HepG2 (cell line): ENCODE measurements at regions not wholly inside any gene's neighbourhood (a gene's known extent, or its start where the extent isn't known, plus 50 kb on each side); places are given as distances from the start of the nearest gene placed in this dataset.

Experiments
- HNRNPK ChIP-seq: fragments of 200-400 bp; formaldehyde crosslinking; IDR thresholded peaks from 2 replicates; pipeline ENCODE4 v1.6.1; 2018; ENCODE audit warnings: low read length, low read depth, moderate library complexity, mild to moderate bottlenecking; ENCODE audit not compliant: poor library complexity, severe bottlenecking
- MED13 ChIP-seq: sonication (generic); formaldehyde crosslinking; IDR thresholded peaks from 2 replicates; pipeline ENCODE4 v1.5.0; 2020; ENCODE audit warnings: missing genetic modification reagents
- MIER2 ChIP-seq: IDR thresholded peaks from 2 replicates; pipeline ENCODE4 v1.6.1; 2016; ENCODE audit warnings: missing biosample characterization, missing genetic modification reagents
- MTF2 ChIP-seq: sonication (generic); formaldehyde crosslinking; IDR thresholded peaks from 2 replicates; pipeline ENCODE4 v1.5.0; 2020; ENCODE audit warnings: missing genetic modification reagents, borderline replicate concordance
- SAP130 ChIP-seq: IDR thresholded peaks from 2 replicates; pipeline ENCODE4 v1.6.1; 2016; ENCODE audit warnings: low read depth
- U2AF1 ChIP-seq: fragments of 200-400 bp; formaldehyde crosslinking; optimal IDR thresholded peaks from 2 replicates; pipeline ENCODE3; 2017; ENCODE audit warnings: mild to moderate bottlenecking, low read depth, low read length
- ZMYM4 ChIP-seq: sonication (generic); formaldehyde crosslinking; IDR thresholded peaks from 2 replicates; pipeline ENCODE4 v1.8.1; 2023; ENCODE audit warnings: mild to moderate bottlenecking, missing genetic modification reagents
- ZNF383 ChIP-seq: sonication (generic); formaldehyde crosslinking; IDR thresholded peaks from 2 replicates; pipeline ENCODE4 v1.4.0; 2020; ENCODE audit warnings: missing genetic modification reagents, mild to moderate bottlenecking, borderline replicate concordance
- ZNF792 ChIP-seq: IDR thresholded peaks from 2 replicates; pipeline ENCODE4 v1.6.1; 2016
- TF ChIP-seq, protein P1 (sequence below): sonication (generic); formaldehyde crosslinking; IDR thresholded peaks from 2 replicates; pipeline ENCODE4 v1.9.0; 2021; ENCODE audit warnings: missing genetic modification reagents, mild to moderate bottlenecking, borderline replicate concordance
- TF ChIP-seq, protein P2 (sequence below): sonication (generic); formaldehyde crosslinking; IDR thresholded peaks from 2 replicates; pipeline ENCODE4 v1.5.0; 2020; ENCODE audit warnings: missing genetic modification reagents
- TF ChIP-seq, protein P3 (sequence below): sonication (generic); formaldehyde crosslinking; IDR thresholded peaks from 2 replicates; pipeline ENCODE4 v1.4.0; 2020; ENCODE audit warnings: missing genetic modification reagents, borderline replicate concordance
- TF ChIP-seq, protein P4 (sequence below): sonication (generic); formaldehyde crosslinking; IDR thresholded peaks from 2 replicates; pipeline ENCODE4 v1.8.0; 2022; ENCODE audit warnings: mild to moderate bottlenecking, missing genetic modification reagents
- TF ChIP-seq, protein P5 (sequence below), 2 experiments: IDR thresholded peaks; 2 replicates each; pipeline ENCODE4 v1.6.1; 2011 to 2012; ENCODE audit warnings: low read length in 2 of 2, borderline replicate concordance in 1 of 2, low read depth in 1 of 2, mild to moderate bottlenecking in 1 of 2, moderate library complexity in 1 of 2

DNA sequence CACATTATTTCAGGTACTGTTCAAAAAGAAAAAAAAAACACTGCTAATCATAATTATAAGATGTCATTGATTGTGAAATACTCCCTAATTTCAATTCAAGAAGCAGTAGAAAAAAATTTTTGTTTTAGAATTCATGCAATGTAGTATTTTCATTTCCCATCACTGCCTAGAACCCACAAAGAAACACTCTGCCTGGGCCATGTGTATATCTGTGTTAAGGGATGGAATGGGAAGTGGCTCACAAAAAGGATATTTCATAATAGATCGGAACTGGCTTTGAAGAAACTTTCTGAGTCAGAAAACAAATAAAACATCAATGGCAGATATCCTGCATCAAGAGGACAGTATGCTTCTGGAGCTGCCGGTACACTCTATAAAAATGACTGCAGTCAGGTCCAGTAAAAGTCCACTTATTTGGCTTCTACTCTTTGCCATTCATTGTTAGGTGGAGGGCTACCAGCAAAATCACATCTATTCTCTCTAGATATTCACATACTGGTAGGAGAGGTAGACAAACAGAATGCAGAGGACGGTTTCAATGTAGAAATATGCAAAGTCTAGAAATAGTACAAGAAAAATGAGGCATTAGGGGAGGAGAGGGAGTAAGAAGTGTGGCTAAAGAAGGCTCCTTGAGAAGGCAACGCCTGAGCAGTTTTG lies 135.0 kb upstream of the TNFAIP3 start (continued):
- TF ChIP-seq, protein P1, sequence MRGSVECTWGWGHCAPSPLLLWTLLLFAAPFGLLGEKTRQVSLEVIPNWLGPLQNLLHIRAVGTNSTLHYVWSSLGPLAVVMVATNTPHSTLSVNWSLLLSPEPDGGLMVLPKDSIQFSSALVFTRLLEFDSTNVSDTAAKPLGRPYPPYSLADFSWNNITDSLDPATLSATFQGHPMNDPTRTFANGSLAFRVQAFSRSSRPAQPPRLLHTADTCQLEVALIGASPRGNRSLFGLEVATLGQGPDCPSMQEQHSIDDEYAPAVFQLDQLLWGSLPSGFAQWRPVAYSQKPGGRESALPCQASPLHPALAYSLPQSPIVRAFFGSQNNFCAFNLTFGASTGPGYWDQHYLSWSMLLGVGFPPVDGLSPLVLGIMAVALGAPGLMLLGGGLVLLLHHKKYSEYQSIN (CRISPR knock-in tag): no peak
- TF ChIP-seq, protein P2, sequence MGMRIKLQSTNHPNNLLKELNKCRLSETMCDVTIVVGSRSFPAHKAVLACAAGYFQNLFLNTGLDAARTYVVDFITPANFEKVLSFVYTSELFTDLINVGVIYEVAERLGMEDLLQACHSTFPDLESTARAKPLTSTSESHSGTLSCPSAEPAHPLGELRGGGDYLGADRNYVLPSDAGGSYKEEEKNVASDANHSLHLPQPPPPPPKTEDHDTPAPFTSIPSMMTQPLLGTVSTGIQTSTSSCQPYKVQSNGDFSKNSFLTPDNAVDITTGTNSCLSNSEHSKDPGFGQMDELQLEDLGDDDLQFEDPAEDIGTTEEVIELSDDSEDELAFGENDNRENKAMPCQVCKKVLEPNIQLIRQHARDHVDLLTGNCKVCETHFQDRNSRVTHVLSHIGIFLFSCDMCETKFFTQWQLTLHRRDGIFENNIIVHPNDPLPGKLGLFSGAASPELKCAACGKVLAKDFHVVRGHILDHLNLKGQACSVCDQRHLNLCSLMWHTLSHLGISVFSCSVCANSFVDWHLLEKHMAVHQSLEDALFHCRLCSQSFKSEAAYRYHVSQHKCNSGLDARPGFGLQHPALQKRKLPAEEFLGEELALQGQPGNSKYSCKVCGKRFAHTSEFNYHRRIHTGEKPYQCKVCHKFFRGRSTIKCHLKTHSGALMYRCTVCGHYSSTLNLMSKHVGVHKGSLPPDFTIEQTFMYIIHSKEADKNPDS: 0 out of 2 replicates have a peak, but pooled peaks have one; percentile 63
- no peak for TF ChIP-seq U2AF1
- TF ChIP-seq, protein P3, sequence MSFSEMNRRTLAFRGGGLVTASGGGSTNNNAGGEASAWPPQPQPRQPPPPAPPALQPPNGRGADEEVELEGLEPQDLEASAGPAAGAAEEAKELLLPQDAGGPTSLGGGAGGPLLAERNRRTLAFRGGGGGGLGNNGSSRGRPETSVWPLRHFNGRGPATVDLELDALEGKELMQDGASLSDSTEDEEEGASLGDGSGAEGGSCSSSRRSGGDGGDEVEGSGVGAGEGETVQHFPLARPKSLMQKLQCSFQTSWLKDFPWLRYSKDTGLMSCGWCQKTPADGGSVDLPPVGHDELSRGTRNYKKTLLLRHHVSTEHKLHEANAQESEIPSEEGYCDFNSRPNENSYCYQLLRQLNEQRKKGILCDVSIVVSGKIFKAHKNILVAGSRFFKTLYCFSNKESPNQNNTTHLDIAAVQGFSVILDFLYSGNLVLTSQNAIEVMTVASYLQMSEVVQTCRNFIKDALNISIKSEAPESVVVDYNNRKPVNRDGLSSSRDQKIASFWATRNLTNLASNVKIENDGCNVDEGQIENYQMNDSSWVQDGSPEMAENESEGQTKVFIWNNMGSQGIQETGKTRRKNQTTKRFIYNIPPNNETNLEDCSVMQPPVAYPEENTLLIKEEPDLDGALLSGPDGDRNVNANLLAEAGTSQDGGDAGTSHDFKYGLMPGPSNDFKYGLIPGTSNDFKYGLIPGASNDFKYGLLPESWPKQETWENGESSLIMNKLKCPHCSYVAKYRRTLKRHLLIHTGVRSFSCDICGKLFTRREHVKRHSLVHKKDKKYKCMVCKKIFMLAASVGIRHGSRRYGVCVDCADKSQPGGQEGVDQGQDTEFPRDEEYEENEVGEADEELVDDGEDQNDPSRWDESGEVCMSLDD: peak; percentile 1; the same call in 1 of the 2 replicates
- peak; percentile 54; the same call in 1 of the 2 replicates for TF ChIP-seq MIER2
- TF ChIP-seq, protein P4, sequence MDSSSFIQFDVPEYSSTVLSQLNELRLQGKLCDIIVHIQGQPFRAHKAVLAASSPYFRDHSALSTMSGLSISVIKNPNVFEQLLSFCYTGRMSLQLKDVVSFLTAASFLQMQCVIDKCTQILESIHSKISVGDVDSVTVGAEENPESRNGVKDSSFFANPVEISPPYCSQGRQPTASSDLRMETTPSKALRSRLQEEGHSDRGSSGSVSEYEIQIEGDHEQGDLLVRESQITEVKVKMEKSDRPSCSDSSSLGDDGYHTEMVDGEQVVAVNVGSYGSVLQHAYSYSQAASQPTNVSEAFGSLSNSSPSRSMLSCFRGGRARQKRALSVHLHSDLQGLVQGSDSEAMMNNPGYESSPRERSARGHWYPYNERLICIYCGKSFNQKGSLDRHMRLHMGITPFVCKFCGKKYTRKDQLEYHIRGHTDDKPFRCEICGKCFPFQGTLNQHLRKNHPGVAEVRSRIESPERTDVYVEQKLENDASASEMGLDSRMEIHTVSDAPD (CRISPR knock-in tag): peak; percentile 25; the same call in 1 of the 2 replicates
- peak; percentile 90 for TF ChIP-seq SAP130 (CRISPR knock-in tag)
- TF ChIP-seq ZNF792 (CRISPR knock-in tag): peak; percentile 89; the same call in 1 of the 2 replicates
- no peak for TF ChIP-seq HNRNPK
- TF ChIP-seq, protein P5, sequence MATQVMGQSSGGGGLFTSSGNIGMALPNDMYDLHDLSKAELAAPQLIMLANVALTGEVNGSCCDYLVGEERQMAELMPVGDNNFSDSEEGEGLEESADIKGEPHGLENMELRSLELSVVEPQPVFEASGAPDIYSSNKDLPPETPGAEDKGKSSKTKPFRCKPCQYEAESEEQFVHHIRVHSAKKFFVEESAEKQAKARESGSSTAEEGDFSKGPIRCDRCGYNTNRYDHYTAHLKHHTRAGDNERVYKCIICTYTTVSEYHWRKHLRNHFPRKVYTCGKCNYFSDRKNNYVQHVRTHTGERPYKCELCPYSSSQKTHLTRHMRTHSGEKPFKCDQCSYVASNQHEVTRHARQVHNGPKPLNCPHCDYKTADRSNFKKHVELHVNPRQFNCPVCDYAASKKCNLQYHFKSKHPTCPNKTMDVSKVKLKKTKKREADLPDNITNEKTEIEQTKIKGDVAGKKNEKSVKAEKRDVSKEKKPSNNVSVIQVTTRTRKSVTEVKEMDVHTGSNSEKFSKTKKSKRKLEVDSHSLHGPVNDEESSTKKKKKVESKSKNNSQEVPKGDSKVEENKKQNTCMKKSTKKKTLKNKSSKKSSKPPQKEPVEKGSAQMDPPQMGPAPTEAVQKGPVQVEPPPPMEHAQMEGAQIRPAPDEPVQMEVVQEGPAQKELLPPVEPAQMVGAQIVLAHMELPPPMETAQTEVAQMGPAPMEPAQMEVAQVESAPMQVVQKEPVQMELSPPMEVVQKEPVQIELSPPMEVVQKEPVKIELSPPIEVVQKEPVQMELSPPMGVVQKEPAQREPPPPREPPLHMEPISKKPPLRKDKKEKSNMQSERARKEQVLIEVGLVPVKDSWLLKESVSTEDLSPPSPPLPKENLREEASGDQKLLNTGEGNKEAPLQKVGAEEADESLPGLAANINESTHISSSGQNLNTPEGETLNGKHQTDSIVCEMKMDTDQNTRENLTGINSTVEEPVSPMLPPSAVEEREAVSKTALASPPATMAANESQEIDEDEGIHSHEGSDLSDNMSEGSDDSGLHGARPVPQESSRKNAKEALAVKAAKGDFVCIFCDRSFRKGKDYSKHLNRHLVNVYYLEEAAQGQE (IDR thresholded peaks at IDR 0.05; ENCODE audit: borderline replicate concordance in 1 of 2, low read depth in 1 of 2, low read length in 2 of 2): peak in 1 of 2 experiments; percentile 72; a peak in 2 of 4 replicates
- TF ChIP-seq ZMYM4 (CRISPR knock-in tag): peak; percentile 71
- TF ChIP-seq ZNF383: no peak
- no peak for TF ChIP-seq MTF2
- TF ChIP-seq MED13: peak; percentile 94
